HepG2 (cell line): ENCODE measurements at regions not wholly inside any gene's neighbourhood (a gene's known extent, or its start where the extent isn't known, plus 50 kb on each side); places are given as distances from the start of the nearest gene placed in this dataset.

Experiments used
- AGO2 ChIP-seq: fragments of 200-400 bp; formaldehyde crosslinking; optimal IDR thresholded peaks from 2 replicates; pipeline ENCODE3; 2017; ENCODE audit warnings: mild to moderate bottlenecking, low read depth, low read length, moderate library complexity
- CEBPB ChIP-seq: IDR thresholded peaks from 2 replicates; pipeline ENCODE4 v1.6.1; 2011; ENCODE audit warnings: low read depth, low read length, improper control_type of control experiment, borderline replicate concordance
- ELF3 ChIP-seq: IDR thresholded peaks from 2 replicates; pipeline ENCODE4 v1.6.1; 2016; ENCODE audit warnings: missing genetic modification reagents, missing compliant biosample characterization
- HNF1A ChIP-seq, 2 experiments: sonication (generic) in 1 of 2; formaldehyde crosslinking in 1 of 2; IDR thresholded peaks; 2 replicates each; pipeline versions ENCODE4 v1.4.0 to v1.6.1; 2016 to 2020; ENCODE audit warnings: borderline replicate concordance in 1 of 2, low read depth in 1 of 2, mild to moderate bottlenecking in 1 of 2, missing genetic modification reagents in 1 of 2
- MAFG ChIP-seq: sonication (generic); formaldehyde crosslinking; IDR thresholded peaks from 2 replicates; pipeline ENCODE4 v1.5.1; 2020; ENCODE audit warnings: mild to moderate bottlenecking, missing genetic modification reagents
- PITX1 ChIP-seq: sonication (generic); formaldehyde crosslinking; IDR thresholded peaks from 2 replicates; pipeline ENCODE4 v1.5.1; 2020; ENCODE audit warnings: mild to moderate bottlenecking, missing genetic modification reagents
- TAF1 ChIP-seq: sonication (generic); formaldehyde crosslinking; IDR thresholded peaks from 2 replicates; pipeline ENCODE4 v1.4.0; 2020; ENCODE audit warnings: missing genetic modification reagents
- TCF7 ChIP-seq: sonication (generic); IDR thresholded peaks from 2 replicates; pipeline ENCODE4 v1.6.1; 2016; ENCODE audit warnings: antibody characterized with exemption, low read depth
- ZKSCAN8 ChIP-seq: IDR thresholded peaks from 2 replicates; pipeline ENCODE4 v1.6.1; 2016; ENCODE audit warnings: borderline replicate concordance, missing genetic modification reagents, missing compliant biosample characterization
- ZNF780A ChIP-seq: sonication (generic); formaldehyde crosslinking; IDR thresholded peaks from 2 replicates; pipeline ENCODE4 v1.8.0; 2022; ENCODE audit warnings: mild to moderate bottlenecking, missing genetic modification reagents, moderate library complexity
- ZNF790 ChIP-seq: sonication (generic); formaldehyde crosslinking; IDR thresholded peaks from 2 replicates; pipeline ENCODE4 v1.8.0; 2022; ENCODE audit warnings: missing genetic modification reagents, mild to moderate bottlenecking, borderline replicate concordance
- ZNF792 ChIP-seq: IDR thresholded peaks from 2 replicates; pipeline ENCODE4 v1.6.1; 2016
- TF ChIP-seq, protein P1 (sequence below): sonication (generic); formaldehyde crosslinking; conservative IDR thresholded peaks from 2 replicates; pipeline ENCODE4 v1.4.0; 2020; ENCODE audit warnings: missing genetic modification reagents
- TF ChIP-seq, protein P2 (sequence below): sonication (generic); formaldehyde crosslinking; IDR thresholded peaks from 2 replicates; pipeline ENCODE4 v1.8.1; 2023; ENCODE audit warnings: missing genetic modification reagents, mild to moderate bottlenecking, borderline replicate concordance
- TF ChIP-seq, protein P3 (sequence below): sonication (generic); formaldehyde crosslinking; IDR thresholded peaks from 2 replicates; pipeline ENCODE4 v1.8.0; 2022; ENCODE audit warnings: mild to moderate bottlenecking, missing genetic modification reagents, moderate library complexity
- TF ChIP-seq, protein P4 (sequence below): IDR thresholded peaks from 2 replicates; pipeline ENCODE4 v1.6.1; 2016; ENCODE audit warnings: missing compliant biosample characterization, missing genetic modification reagents, borderline replicate concordance
- TF ChIP-seq, protein P5 (sequence below): IDR thresholded peaks from 2 replicates; pipeline ENCODE4 v1.6.1; 2016; ENCODE audit warnings: mild to moderate bottlenecking

DNA sequence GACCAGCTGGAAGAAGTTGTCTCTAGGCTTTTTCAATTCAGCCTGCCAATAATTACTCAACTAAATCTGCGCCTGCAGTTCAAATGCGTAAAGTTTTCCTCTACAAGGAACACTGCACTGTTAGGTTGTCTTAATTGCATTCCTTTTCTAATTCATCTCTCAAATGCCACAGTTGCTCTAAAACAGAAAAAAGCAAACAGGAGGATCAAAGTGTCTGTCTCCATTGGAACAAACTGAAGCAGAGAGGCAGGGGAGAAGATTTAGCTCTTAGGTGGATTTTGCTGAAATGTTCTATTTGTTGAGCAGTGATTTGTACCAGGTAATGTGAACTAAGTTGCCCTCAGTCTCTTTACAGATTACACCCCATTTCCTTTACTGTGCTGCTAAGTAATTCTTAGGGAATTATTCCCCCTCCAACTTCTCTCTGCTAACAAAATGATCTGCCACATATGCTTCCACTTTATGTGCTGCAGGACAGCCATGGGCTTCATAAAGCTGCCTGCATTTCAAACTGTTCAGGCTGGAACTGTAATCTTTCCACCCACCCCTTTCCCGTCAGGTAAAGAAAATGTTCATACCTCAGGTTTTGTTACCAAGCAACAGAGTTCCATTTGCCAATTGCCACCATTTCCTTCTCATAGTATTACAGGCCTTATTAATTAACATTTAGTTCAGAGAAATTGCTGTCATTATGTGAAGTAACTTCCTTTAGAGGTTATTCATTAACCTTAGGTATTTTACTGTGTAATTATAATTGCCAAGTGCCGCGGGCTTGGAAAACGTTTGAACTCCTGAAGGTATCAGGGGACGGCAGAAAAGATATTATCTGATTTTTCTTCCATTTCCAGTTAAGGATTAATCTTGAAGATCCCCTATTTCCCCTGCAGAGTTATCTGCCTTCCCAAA, 149.3 kb downstream of the SPRY1 start (continued):
- TF ChIP-seq, protein P1, sequence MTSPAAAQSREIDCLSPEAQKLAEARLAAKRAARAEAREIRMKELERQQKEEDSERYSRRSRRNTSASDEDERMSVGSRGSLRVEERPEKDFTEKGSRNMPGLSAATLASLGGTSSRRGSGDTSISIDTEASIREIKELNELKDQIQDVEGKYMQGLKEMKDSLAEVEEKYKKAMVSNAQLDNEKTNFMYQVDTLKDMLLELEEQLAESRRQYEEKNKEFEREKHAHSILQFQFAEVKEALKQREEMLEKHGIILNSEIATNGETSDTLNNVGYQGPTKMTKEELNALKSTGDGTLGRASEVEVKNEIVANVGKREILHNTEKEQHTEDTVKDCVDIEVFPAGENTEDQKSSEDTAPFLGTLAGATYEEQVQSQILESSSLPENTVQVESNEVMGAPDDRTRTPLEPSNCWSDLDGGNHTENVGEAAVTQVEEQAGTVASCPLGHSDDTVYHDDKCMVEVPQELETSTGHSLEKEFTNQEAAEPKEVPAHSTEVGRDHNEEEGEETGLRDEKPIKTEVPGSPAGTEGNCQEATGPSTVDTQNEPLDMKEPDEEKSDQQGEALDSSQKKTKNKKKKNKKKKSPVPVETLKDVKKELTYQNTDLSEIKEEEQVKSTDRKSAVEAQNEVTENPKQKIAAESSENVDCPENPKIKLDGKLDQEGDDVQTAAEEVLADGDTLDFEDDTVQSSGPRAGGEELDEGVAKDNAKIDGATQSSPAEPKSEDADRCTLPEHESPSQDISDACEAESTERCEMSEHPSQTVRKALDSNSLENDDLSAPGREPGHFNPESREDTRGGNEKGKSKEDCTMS (CRISPR knock-in tag), result no peak
- TF ChIP-seq TAF1, result peak; percentile 43; the same call in 1 of the 2 replicates
- TF ChIP-seq, protein P2, sequence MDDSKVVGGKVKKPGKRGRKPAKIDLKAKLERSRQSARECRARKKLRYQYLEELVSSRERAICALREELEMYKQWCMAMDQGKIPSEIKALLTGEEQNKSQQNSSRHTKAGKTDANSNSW (CRISPR knock-in tag), result no peak
- TF ChIP-seq ZNF792 (CRISPR knock-in tag), result 0 out of 2 replicates have a peak, but pooled peaks have one; percentile 36
- TF ChIP-seq AGO2, result no peak
- no peak for TF ChIP-seq CEBPB
- no peak for TF ChIP-seq ZNF780A (CRISPR knock-in tag)
- peak; percentile 79 for TF ChIP-seq HNF1A (IDR thresholded peaks at IDR 0.05; ENCODE audit: low read depth)
- peak; percentile 85; the same call in 1 of the 2 replicates for TF ChIP-seq HNF1A (CRISPR knock-in tag; IDR thresholded peaks at IDR 0.05; ENCODE audit: borderline replicate concordance)
- no peak for TF ChIP-seq PITX1 (CRISPR knock-in tag)
- TF ChIP-seq MAFG, result no peak
- TF ChIP-seq, protein P3, sequence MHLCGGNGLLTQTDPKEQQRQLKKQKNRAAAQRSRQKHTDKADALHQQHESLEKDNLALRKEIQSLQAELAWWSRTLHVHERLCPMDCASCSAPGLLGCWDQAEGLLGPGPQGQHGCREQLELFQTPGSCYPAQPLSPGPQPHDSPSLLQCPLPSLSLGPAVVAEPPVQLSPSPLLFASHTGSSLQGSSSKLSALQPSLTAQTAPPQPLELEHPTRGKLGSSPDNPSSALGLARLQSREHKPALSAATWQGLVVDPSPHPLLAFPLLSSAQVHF, result no peak
- TF ChIP-seq, protein P4, sequence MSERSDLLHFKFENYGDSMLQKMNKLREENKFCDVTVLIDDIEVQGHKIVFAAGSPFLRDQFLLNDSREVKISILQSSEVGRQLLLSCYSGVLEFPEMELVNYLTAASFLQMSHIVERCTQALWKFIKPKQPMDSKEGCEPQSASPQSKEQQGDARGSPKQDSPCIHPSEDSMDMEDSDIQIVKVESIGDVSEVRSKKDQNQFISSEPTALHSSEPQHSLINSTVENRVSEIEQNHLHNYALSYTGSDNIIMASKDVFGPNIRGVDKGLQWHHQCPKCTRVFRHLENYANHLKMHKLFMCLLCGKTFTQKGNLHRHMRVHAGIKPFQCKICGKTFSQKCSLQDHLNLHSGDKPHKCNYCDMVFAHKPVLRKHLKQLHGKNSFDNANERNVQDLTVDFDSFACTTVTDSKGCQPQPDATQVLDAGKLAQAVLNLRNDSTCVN (CRISPR knock-in tag), result no peak
- TF ChIP-seq ZKSCAN8 (CRISPR knock-in tag), result no peak
- TF ChIP-seq, protein P5, sequence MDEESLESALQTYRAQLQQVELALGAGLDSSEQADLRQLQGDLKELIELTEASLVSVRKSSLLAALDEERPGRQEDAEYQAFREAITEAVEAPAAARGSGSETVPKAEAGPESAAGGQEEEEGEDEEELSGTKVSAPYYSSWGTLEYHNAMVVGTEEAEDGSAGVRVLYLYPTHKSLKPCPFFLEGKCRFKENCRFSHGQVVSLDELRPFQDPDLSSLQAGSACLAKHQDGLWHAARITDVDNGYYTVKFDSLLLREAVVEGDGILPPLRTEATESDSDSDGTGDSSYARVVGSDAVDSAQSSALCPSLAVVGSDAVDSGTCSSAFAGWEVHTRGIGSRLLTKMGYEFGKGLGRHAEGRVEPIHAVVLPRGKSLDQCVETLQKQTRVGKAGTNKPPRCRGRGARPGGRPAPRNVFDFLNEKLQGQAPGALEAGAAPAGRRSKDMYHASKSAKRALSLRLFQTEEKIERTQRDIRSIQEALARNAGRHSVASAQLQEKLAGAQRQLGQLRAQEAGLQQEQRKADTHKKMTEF (CRISPR knock-in tag), result peak; percentile 59; the same call in 1 of the 2 replicates
- peak; percentile 49; the same call in 1 of the 2 replicates for TF ChIP-seq ELF3 (CRISPR knock-in tag)
- TF ChIP-seq TCF7, result 0 out of 2 replicates have a peak, but pooled peaks have one; percentile 18
- TF ChIP-seq ZNF790 (CRISPR knock-in tag), result no peak
